ENCODE measurements at regions not wholly inside any gene's neighbourhood (a gene's known extent, or its start where the extent isn't known, plus 50 kb on each side); places are given as distances from the start of the nearest gene placed in this dataset.

- H3K4me3 Mint-ChIP-seq: no peak overlapping the region
- no peaks in the 10 kb centered on the region for H3K9me3 Mint-ChIP-seq
- H3K27me3 Mint-ChIP-seq: no peaks in the 10 kb centered on the region
- H3K4me1 Mint-ChIP-seq: no peaks in the 10 kb centered on the region
- DNase-seq: no peak
- H3K36me3 Mint-ChIP-seq: no peaks in the 10 kb centered on the region
- no peak overlapping the region for H3K27ac Mint-ChIP-seq
These were observed 772.8 kb upstream of the TSPY4 start for GRCh38 chrY:8564421-8564820.

GRCh38 chrY:8566198-8566597 is 771.1 kb upstream of the TSPY4 start:
- no peaks in the 10 kb centered on the region for H3K9me3 Mint-ChIP-seq
- no peak for DNase-seq
- H3K4me3 Mint-ChIP-seq: no peak overlapping the region

GRCh38 chrY:8570384-8570783 is 766.9 kb upstream of the TSPY4 start:
- H3K36me3 Mint-ChIP-seq: no peaks in the 10 kb centered on the region
- no peaks in the 10 kb centered on the region for H3K9me3 Mint-ChIP-seq
- no peaks in the 10 kb centered on the region for H3K4me1 Mint-ChIP-seq
- no peak overlapping the region for H3K27ac Mint-ChIP-seq
- H3K4me3 Mint-ChIP-seq: no peak overlapping the region
- no peak for DNase-seq
- H3K27me3 Mint-ChIP-seq: no peaks in the 10 kb centered on the region

More at GRCh38 chrY:8566198-8566597, 771.1 kb upstream of the TSPY4 start:
- Mint-ChIP-seq H3K36me3 (no peaks in the 10 kb centered on the region), H3K27ac (no peak overlapping the region), H3K27me3 (no peaks in the 10 kb centered on the region), H3K4me1 (no peaks in the 10 kb centered on the region)

GRCh38 chrY:8572916-8573315 is 764.3 kb upstream of the TSPY4 start:
- no peak overlapping the region for H3K4me3 Mint-ChIP-seq
- no peaks in the 10 kb centered on the region for H3K9me3 Mint-ChIP-seq
- no peaks in the 10 kb centered on the region for H3K36me3 Mint-ChIP-seq
- no peak overlapping the region for H3K27ac Mint-ChIP-seq
- no peaks in the 10 kb centered on the region for H3K4me1 Mint-ChIP-seq
- H3K27me3 Mint-ChIP-seq: no peaks in the 10 kb centered on the region
- no peak for DNase-seq

GRCh38 chrY:8582277-8582850 is 754.9 kb upstream of the TSPY4 start:
- H3K9me3 Mint-ChIP-seq: no peaks in the 10 kb centered on the region
- no peak for DNase-seq
- no peak overlapping the region for H3K27ac Mint-ChIP-seq
- no peaks in the 10 kb centered on the region for H3K36me3 Mint-ChIP-seq
- no peaks in the 10 kb centered on the region for H3K27me3 Mint-ChIP-seq
- no peak overlapping the region for H3K4me3 Mint-ChIP-seq
- no peaks in the 10 kb centered on the region for H3K4me1 Mint-ChIP-seq

GRCh38 chrY:8583191-8583590 is 754.1 kb upstream of the TSPY4 start:
- H3K36me3 Mint-ChIP-seq: no peaks in the 10 kb centered on the region
- no peak overlapping the region for H3K4me3 Mint-ChIP-seq
- DNase-seq: no peak
- H3K4me1 Mint-ChIP-seq: no peaks in the 10 kb centered on the region
- H3K27me3 Mint-ChIP-seq: no peaks in the 10 kb centered on the region
- H3K9me3 Mint-ChIP-seq: no peaks in the 10 kb centered on the region
- H3K27ac Mint-ChIP-seq: no peak overlapping the region

- Mint-ChIP-seq H3K36me3 (no peaks in the 10 kb centered on the region), H3K4me3 (no peak overlapping the region)
- DNase-seq: no peak
These were observed 746.6 kb upstream of the TSPY4 start for GRCh38 chrY:8590641-8591040.

GRCh38 chrY:8591821-8592516 is 745.3 kb upstream of the TSPY4 start:
- no peaks in the 10 kb centered on the region for H3K9me3 Mint-ChIP-seq
- peaks cover 4% of the 10 kb centered on the region for H3K27me3 Mint-ChIP-seq
- H3K4me1 Mint-ChIP-seq: no peaks in the 10 kb centered on the region
- no peak overlapping the region for H3K4me3 Mint-ChIP-seq
- no peak for DNase-seq
- no peaks in the 10 kb centered on the region for H3K36me3 Mint-ChIP-seq
- no peak overlapping the region for H3K27ac Mint-ChIP-seq

More at GRCh38 chrY:8590641-8591040, 746.6 kb upstream of the TSPY4 start:
- H3K27me3 Mint-ChIP-seq: peaks cover 4% of the 10 kb centered on the region
- H3K27ac Mint-ChIP-seq: no peak overlapping the region
- no peaks in the 10 kb centered on the region for H3K4me1 Mint-ChIP-seq
- no peaks in the 10 kb centered on the region for H3K9me3 Mint-ChIP-seq

GRCh38 chrY:8594657-8595056 is 742.6 kb upstream of the TSPY4 start:
- Mint-ChIP-seq H3K4me1 (no peaks in the 10 kb centered on the region), H3K27me3 (peaks cover 4% of the 10 kb centered on the region), H3K9me3 (no peaks in the 10 kb centered on the region), H3K36me3 (no peaks in the 10 kb centered on the region), H3K27ac (no peak overlapping the region), H3K4me3 (no peak overlapping the region)
- DNase-seq: no peak

GRCh38 chrY:8599141-8599540 is 738.1 kb upstream of the TSPY4 start:
- H3K4me1 Mint-ChIP-seq: no peaks in the 10 kb centered on the region
- no peak for DNase-seq
- H3K27ac Mint-ChIP-seq: no peak overlapping the region
- no peaks in the 10 kb centered on the region for H3K9me3 Mint-ChIP-seq
- H3K27me3 Mint-ChIP-seq: peaks cover 4% of the 10 kb centered on the region
- H3K36me3 Mint-ChIP-seq: no peaks in the 10 kb centered on the region
- no peak overlapping the region for H3K4me3 Mint-ChIP-seq

- H3K9me3 Mint-ChIP-seq: no peaks in the 10 kb centered on the region
- H3K36me3 Mint-ChIP-seq: no peaks in the 10 kb centered on the region
- no peak overlapping the region for H3K27ac Mint-ChIP-seq
- no peak for DNase-seq
- no peaks in the 10 kb centered on the region for H3K4me1 Mint-ChIP-seq
- H3K27me3 Mint-ChIP-seq: no peaks in the 10 kb centered on the region
- H3K4me3 Mint-ChIP-seq: no peak overlapping the region
These were observed 726.6 kb upstream of the TSPY4 start for GRCh38 chrY:8610620-8611019.

GRCh38 chrY:8611815-8612214 is 725.4 kb upstream of the TSPY4 start:
- H3K4me1 Mint-ChIP-seq: no peaks in the 10 kb centered on the region
- H3K27ac Mint-ChIP-seq: no peak overlapping the region
- no peak overlapping the region for H3K4me3 Mint-ChIP-seq
- no peaks in the 10 kb centered on the region for H3K9me3 Mint-ChIP-seq
- H3K27me3 Mint-ChIP-seq: no peaks in the 10 kb centered on the region
- DNase-seq: no peak
- H3K36me3 Mint-ChIP-seq: no peaks in the 10 kb centered on the region

- H3K9me3 Mint-ChIP-seq: no peaks in the 10 kb centered on the region
- no peak overlapping the region for H3K4me3 Mint-ChIP-seq
- H3K4me1 Mint-ChIP-seq: no peaks in the 10 kb centered on the region
- H3K36me3 Mint-ChIP-seq: no peaks in the 10 kb centered on the region
- no peaks in the 10 kb centered on the region for H3K27me3 Mint-ChIP-seq
- DNase-seq: no peak
- no peak overlapping the region for H3K27ac Mint-ChIP-seq
These were observed 719.0 kb upstream of the TSPY4 start for GRCh38 chrY:8618302-8618701.

GRCh38 chrY:8622156-8622555 is 715.1 kb upstream of the TSPY4 start:
- no peak for DNase-seq
- Mint-ChIP-seq H3K27me3 (no peaks in the 10 kb centered on the region), H3K9me3 (no peaks in the 10 kb centered on the region), H3K4me1 (no peaks in the 10 kb centered on the region), H3K36me3 (no peaks in the 10 kb centered on the region), H3K27ac (no peak overlapping the region), H3K4me3 (no peak overlapping the region)

- Mint-ChIP-seq H3K4me3 (no peak overlapping the region), H3K27ac (no peak overlapping the region), H3K4me1 (no peaks in the 10 kb centered on the region), H3K9me3 (no peaks in the 10 kb centered on the region), H3K36me3 (no peaks in the 10 kb centered on the region), H3K27me3 (no peaks in the 10 kb centered on the region)
- DNase-seq: no peak
These were observed 714.4 kb upstream of the TSPY4 start for GRCh38 chrY:8622856-8623255.

- Mint-ChIP-seq H3K4me1 (no peaks in the 10 kb centered on the region), H3K9me3 (no peaks in the 10 kb centered on the region), H3K27me3 (no peaks in the 10 kb centered on the region), H3K27ac (no peak overlapping the region), H3K36me3 (no peaks in the 10 kb centered on the region), H3K4me3 (no peak overlapping the region)
- no peak for DNase-seq
These were observed 707.6 kb upstream of the TSPY4 start for GRCh38 chrY:8629636-8630035.

Measured in activated naive CD8-positive, alpha-beta T cell treated with anti-CD3 and anti-CD28 coated beads for 36 hours (primary cell).